Thyroid gland (tissue), 4 donors: ENCODE measurements at regions not wholly inside any gene's neighbourhood (a gene's known extent, or its start where the extent isn't known, plus 50 kb on each side); places are given as distances from the start of the nearest gene placed in this dataset.

Source experiments
- DNase-seq, 2 donors: peaks; one replicate each; pipeline ENCODE4 v3.0.0-alpha.2; 2019
- H3K27ac ChIP-seq, 3 donors: fragments of 200-600 bp; sonication (generic); 1 replicate in 2 of 3; 2 replicates in 1 of 3; pipeline ENCODE4 v1.5.1; 2016 to 2019; ENCODE audit warnings: mild to moderate bottlenecking in 1 of 3, moderate library complexity in 1 of 3
- H3K27me3 ChIP-seq: fragments of 200-600 bp; sonication (generic); one replicate; pipeline ENCODE4 v1.5.1; 2019
- H3K36me3 ChIP-seq, 2 donors: fragments of 200-600 bp; sonication (generic); one replicate each; pipeline ENCODE4 v1.5.1; 2016 to 2019
- H3K4me1 ChIP-seq, 2 donors: fragments of 200-600 bp; sonication (generic); one replicate each; pipeline ENCODE4 v1.5.1; 2017 to 2019
- H3K4me3 ChIP-seq, 3 donors: fragments of 200-600 bp; sonication (generic); replicated peaks in 1 of 3; 1 replicate in 2 of 3; 2 replicates in 1 of 3; pipeline ENCODE4 v1.5.1; 2016; ENCODE audit warnings: mild to moderate bottlenecking in 1 of 3
- H3K9me3 ChIP-seq: fragments of 200-600 bp; sonication (generic); one replicate; pipeline ENCODE4 v1.5.1; 2017
- POLR2A ChIP-seq, 2 donors: fragments of 450-650 bp; IDR thresholded peaks; one replicate each; pipeline ENCODE4 v1.6.1; 2017; ENCODE audit warnings: antibody characterized with exemption in 2 of 2, mild to moderate bottlenecking in 2 of 2, moderate library complexity in 1 of 2
- WGBS, 2 donors: methylation state at CpG; one replicate each; pipeline ENCODE4 v1.1.5; 2017; 5-methylcytosine and 5-hydroxymethylcytosine counted together
- intact Hi-C: fragments of 100-400 bp; cut with DNase I; formaldehyde crosslinking; loops from one replicate; pipeline ENCODE4 v1.15.1; 2023
- TF ChIP-seq, protein P1 (sequence below), 6 experiments: fragments of 200-600 bp in 3 of 6; fragments of 450-650 bp in 3 of 6; sonication (generic) in 3 of 6; IDR thresholded peaks; one replicate each; pipeline ENCODE4 v1.5.1; 2016 to 2019; ENCODE audit warnings: antibody characterized with exemption in 6 of 6, mild to moderate bottlenecking in 2 of 6, inconsistent platforms in 1 of 6, moderate library complexity in 1 of 6

DNA sequence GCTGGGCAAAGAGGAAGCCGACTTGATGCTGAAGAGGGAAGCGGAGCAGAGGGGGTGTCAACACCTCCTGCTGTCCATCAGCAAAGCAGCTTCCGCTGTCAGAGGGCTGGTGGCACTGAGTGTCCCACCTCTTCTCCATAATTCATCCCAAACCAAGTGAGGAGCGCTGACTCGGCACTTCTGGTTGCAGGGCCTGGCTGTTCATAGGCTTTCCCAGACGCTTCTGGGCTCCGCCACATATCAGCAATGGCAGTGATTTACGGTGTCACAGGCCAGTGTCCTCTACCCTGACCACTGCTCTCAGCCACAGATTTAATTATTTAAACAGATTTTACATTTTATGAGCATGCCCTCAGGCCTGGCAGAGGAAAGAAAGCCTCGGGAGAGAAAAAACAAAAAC is 70.1 kb upstream of the TENM4 start:
- no peak for TF ChIP-seq POLR2A (IDR thresholded peaks at IDR 0.05)
- TF ChIP-seq, protein P1, sequence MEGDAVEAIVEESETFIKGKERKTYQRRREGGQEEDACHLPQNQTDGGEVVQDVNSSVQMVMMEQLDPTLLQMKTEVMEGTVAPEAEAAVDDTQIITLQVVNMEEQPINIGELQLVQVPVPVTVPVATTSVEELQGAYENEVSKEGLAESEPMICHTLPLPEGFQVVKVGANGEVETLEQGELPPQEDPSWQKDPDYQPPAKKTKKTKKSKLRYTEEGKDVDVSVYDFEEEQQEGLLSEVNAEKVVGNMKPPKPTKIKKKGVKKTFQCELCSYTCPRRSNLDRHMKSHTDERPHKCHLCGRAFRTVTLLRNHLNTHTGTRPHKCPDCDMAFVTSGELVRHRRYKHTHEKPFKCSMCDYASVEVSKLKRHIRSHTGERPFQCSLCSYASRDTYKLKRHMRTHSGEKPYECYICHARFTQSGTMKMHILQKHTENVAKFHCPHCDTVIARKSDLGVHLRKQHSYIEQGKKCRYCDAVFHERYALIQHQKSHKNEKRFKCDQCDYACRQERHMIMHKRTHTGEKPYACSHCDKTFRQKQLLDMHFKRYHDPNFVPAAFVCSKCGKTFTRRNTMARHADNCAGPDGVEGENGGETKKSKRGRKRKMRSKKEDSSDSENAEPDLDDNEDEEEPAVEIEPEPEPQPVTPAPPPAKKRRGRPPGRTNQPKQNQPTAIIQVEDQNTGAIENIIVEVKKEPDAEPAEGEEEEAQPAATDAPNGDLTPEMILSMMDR (IDR thresholded peaks at IDR 0.05) = no peak
- Histone ChIP-seq H3K27ac (no peak overlapping the region), H3K9me3 (no peaks in the 10 kb centered on the region), H3K27me3 (no peaks in the 10 kb centered on the region), H3K4me1 (no peaks in the 10 kb centered on the region), H3K36me3 (no peaks in the 10 kb centered on the region), H3K4me3 (no peak overlapping the region)
- no peak for DNase-seq
- intact Hi-C loops = no loop called here
- 83% methylated on average over 9 of the region's 9 CpGs for WGBS, 2 donors

- Histone ChIP-seq H3K36me3 (no peaks in the 10 kb centered on the region), H3K27ac (no peak overlapping the region), H3K4me3 (no peak overlapping the region), H3K9me3 (no peaks in the 10 kb centered on the region), H3K27me3 (no peaks in the 10 kb centered on the region), H3K4me1 (no peaks in the 10 kb centered on the region)
- TF ChIP-seq, protein P1 (IDR thresholded peaks at IDR 0.05) = no peak
- TF ChIP-seq POLR2A (IDR thresholded peaks at IDR 0.05) = no peak
- WGBS, 2 donors = 64 to 73% methylated on average over 3 of the region's 3 CpGs
- no peak for DNase-seq
- intact Hi-C loops = no loop called here
Measured at GRCh38 chr11:79508461-79508860, 67.6 kb upstream of the TENM4 start.

- no peak for TF ChIP-seq POLR2A (IDR thresholded peaks at IDR 0.05)
- TF ChIP-seq, protein P1 (IDR thresholded peaks at IDR 0.05) = no peak
- Histone ChIP-seq H3K4me1 (no peaks in the 10 kb centered on the region), H3K4me3 (no peak overlapping the region), H3K27me3 (no peaks in the 10 kb centered on the region), H3K36me3 (no peaks in the 10 kb centered on the region), H3K9me3 (no peaks in the 10 kb centered on the region), H3K27ac (no peak overlapping the region)
- 77 to 89% methylated on average over 7 of the region's 7 CpGs for WGBS, 2 donors
- intact Hi-C loops = no loop called here
- no peak for DNase-seq
Measured at GRCh38 chr11:79507706-79508105, 66.9 kb upstream of the TENM4 start.

DNA sequence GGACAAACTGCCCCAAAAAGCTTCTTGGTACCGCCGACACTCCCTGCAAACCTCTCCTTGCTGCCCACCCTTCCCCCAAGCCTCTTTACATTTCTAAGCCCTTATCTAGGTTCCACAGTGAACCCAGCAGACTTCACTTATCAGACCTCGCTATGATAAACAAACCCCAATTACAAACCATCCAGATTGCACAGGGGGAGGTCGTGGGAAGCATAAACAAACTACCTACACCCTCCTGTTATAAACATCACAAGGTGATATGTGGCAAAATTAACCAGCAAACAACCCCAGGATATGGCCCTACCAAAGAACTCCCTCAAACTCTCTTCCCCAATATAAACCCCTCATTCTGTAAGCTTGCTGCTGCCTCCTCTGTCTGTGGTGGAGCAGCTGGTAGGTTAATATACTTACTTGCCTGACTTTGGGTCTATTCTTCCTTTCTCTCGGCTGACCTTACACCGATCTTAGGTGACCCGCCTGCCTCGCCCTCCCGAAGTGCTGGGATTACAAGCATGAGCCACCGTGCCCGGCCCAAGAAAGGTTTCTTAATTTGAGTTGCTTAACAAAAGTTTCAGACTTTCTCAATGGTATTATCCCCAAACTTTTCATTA is 66.0 kb upstream of the TENM4 start:
- Histone ChIP-seq H3K4me3 (no peak overlapping the region), H3K27me3 (no peaks in the 10 kb centered on the region), H3K36me3 (no peaks in the 10 kb centered on the region), H3K9me3 (no peaks in the 10 kb centered on the region), H3K27ac (no peak overlapping the region), H3K4me1 (no peaks in the 10 kb centered on the region)
- intact Hi-C loops = no loop called here
- 61 to 67% methylated on average over 11 of the region's 11 CpGs for WGBS, 2 donors
- no peak for DNase-seq
- TF ChIP-seq, protein P1 (IDR thresholded peaks at IDR 0.05) = no peak
- no peak for TF ChIP-seq POLR2A (IDR thresholded peaks at IDR 0.05)

- WGBS, 2 donors = 78 to 85% methylated on average over 3 of the region's 3 CpGs
- Histone ChIP-seq H3K27ac (no peak overlapping the region), H3K36me3 (no peaks in the 10 kb centered on the region), H3K9me3 (no peaks in the 10 kb centered on the region), H3K4me1 (no peaks in the 10 kb centered on the region), H3K4me3 (no peak overlapping the region), H3K27me3 (no peaks in the 10 kb centered on the region)
- intact Hi-C loops = no loop called here
- TF ChIP-seq POLR2A (IDR thresholded peaks at IDR 0.05) = no peak
- TF ChIP-seq, protein P1 (IDR thresholded peaks at IDR 0.05) = no peak
- DNase-seq = no peak
Measured at GRCh38 chr11:79506124-79506523, 65.3 kb upstream of the TENM4 start.
